NCI-H1694 treated with DMSO at 0.1 percent for 48 hours (cell line): ENCODE measurements at regions not wholly inside any gene's neighbourhood (a gene's known extent, or its start where the extent isn't known, plus 50 kb on each side); places are given as distances from the start of the nearest gene placed in this dataset.
"Not testable (repeated sequence)": the region's sequence is repeated elsewhere in the genome, so short reads cannot be mapped to it uniquely, and the experiment has no call there.

ENCODE experiments used
- DNase-seq: peaks from one replicate; lab custom pipeline; 2025; lab: John Stamatoyannopoulos, UW

GRCh38 chr11:109677876-109678275 lies 255.9 kb downstream of the C11orf87 start:
- no peak for DNase-seq

- DNase-seq = no peak
These were observed 258.1 kb downstream of the C11orf87 start for GRCh38 chr11:109680127-109680526.

- DNase-seq = not testable (repeated sequence)
These were observed 260.8 kb downstream of the C11orf87 start for GRCh38 chr11:109682788-109683187.

- DNase-seq = no peak
These were observed 273.7 kb downstream of the C11orf87 start for GRCh38 chr11:109695696-109696095.

GRCh38 chr11:109696191-109696897 lies 274.4 kb downstream of the C11orf87 start:
- no peak for DNase-seq

GRCh38 chr11:109697140-109697843 lies 275.3 kb downstream of the C11orf87 start:
- peak; percentile 1 for DNase-seq

GRCh38 chr11:109698237-109698636 lies 276.2 kb downstream of the C11orf87 start:
- no peak for DNase-seq

GRCh38 chr11:109704432-109704831 lies 282.4 kb downstream of the C11orf87 start:
- no peak for DNase-seq

GRCh38 chr11:109706945-109707344 lies 285.0 kb downstream of the C11orf87 start:
- DNase-seq = no peak

GRCh38 chr11:109707411-109707810 lies 285.4 kb downstream of the C11orf87 start:
- no peak for DNase-seq

- DNase-seq = no peak
These were observed 286.2 kb downstream of the C11orf87 start for GRCh38 chr11:109708184-109708583.

- DNase-seq = not testable (repeated sequence)
These were observed 292.5 kb downstream of the C11orf87 start for GRCh38 chr11:109714444-109714843.

- not testable (repeated sequence) for DNase-seq
These were observed 293.4 kb downstream of the C11orf87 start for GRCh38 chr11:109715424-109715823.

GRCh38 chr11:109726061-109726460 lies 304.1 kb downstream of the C11orf87 start:
- no peak for DNase-seq

- DNase-seq = no peak
These were observed 306.1 kb downstream of the C11orf87 start for GRCh38 chr11:109728056-109728455.

GRCh38 chr11:109729761-109730160 lies 307.8 kb downstream of the C11orf87 start:
- no peak for DNase-seq

GRCh38 chr11:109730669-109731068 lies 308.7 kb downstream of the C11orf87 start:
- no peak for DNase-seq

GRCh38 chr11:109731451-109731850 lies 309.5 kb downstream of the C11orf87 start:
- DNase-seq = no peak

- no peak for DNase-seq
These were observed 311.3 kb downstream of the C11orf87 start for GRCh38 chr11:109733245-109733644.

- no peak for DNase-seq
These were observed 312.6 kb downstream of the C11orf87 start for GRCh38 chr11:109734566-109734965.

- DNase-seq = no peak
These were observed 313.1 kb downstream of the C11orf87 start for GRCh38 chr11:109735128-109735527.

- DNase-seq = no peak
These were observed 317.4 kb downstream of the C11orf87 start for GRCh38 chr11:109739379-109739778.

- DNase-seq = no peak
These were observed 324.1 kb downstream of the C11orf87 start for GRCh38 chr11:109745996-109746625.
